T-helper 2 cell treated with Interferon-gamma antibody and Interleukin-4, amounts not matched to agents 5 μg/mL and 100 μg/mL, for 36 hours (primary cell): ENCODE measurements at regions not wholly inside any gene's neighbourhood (a gene's known extent, or its start where the extent isn't known, plus 50 kb on each side); places are given as distances from the start of the nearest gene placed in this dataset.

Source experiments
- DNase-seq: peaks from one replicate; pipeline ENCODE4 v3.0.0; 2021; ENCODE audit warnings: low spot score
- H3K27ac Mint-ChIP-seq: one replicate; pipeline ENCODE4 v1.8.0; 2021; ENCODE audit warnings: mild to moderate bottlenecking, mixed read lengths
- H3K27me3 Mint-ChIP-seq: one replicate; pipeline ENCODE4 v1.8.0; 2021; ENCODE audit warnings: low read depth, mixed read lengths
- H3K36me3 Mint-ChIP-seq: one replicate; pipeline ENCODE4 v1.8.0; 2021; ENCODE audit warnings: low read depth, mixed read lengths
- H3K4me1 Mint-ChIP-seq: one replicate; pipeline ENCODE4 v1.8.0; 2021; ENCODE audit warnings: low read depth, mixed read lengths
- H3K4me3 Mint-ChIP-seq: one replicate; pipeline ENCODE4 v1.8.0; 2022; ENCODE audit warnings: mild to moderate bottlenecking, moderate library complexity, mixed read lengths
- H3K9me3 Mint-ChIP-seq: one replicate; pipeline ENCODE4 v1.8.0; 2021; ENCODE audit warnings: mixed read lengths

GRCh38 chr16:64421515-64421914 is 700.3 kb downstream of the CDH11 start:
- peaks cover 52% of the 10 kb centered on the region for H3K9me3 Mint-ChIP-seq
- H3K27me3 Mint-ChIP-seq = no peaks in the 10 kb centered on the region
- H3K27ac Mint-ChIP-seq = no peak overlapping the region
- no peak overlapping the region for H3K4me3 Mint-ChIP-seq
- DNase-seq = no peak
- no peaks in the 10 kb centered on the region for H3K4me1 Mint-ChIP-seq
- no peaks in the 10 kb centered on the region for H3K36me3 Mint-ChIP-seq

GRCh38 chr16:64419832-64420231 is 702.0 kb downstream of the CDH11 start:
- Mint-ChIP-seq H3K4me3 (no peak overlapping the region), H3K36me3 (no peaks in the 10 kb centered on the region)

GRCh38 chr16:64417711-64418227 is 704.1 kb downstream of the CDH11 start:
- no peak for DNase-seq
- H3K4me1 Mint-ChIP-seq = no peaks in the 10 kb centered on the region
- H3K27ac Mint-ChIP-seq = no peak overlapping the region
- peaks cover 57% of the 10 kb centered on the region for H3K9me3 Mint-ChIP-seq
- no peaks in the 10 kb centered on the region for H3K27me3 Mint-ChIP-seq
- H3K4me3 Mint-ChIP-seq = no peak overlapping the region
- H3K36me3 Mint-ChIP-seq = no peaks in the 10 kb centered on the region

More at GRCh38 chr16:64419832-64420231, 702.0 kb downstream of the CDH11 start:
- peaks cover 51% of the 10 kb centered on the region for H3K9me3 Mint-ChIP-seq
- no peak for DNase-seq
- no peaks in the 10 kb centered on the region for H3K27me3 Mint-ChIP-seq
- H3K4me1 Mint-ChIP-seq = no peaks in the 10 kb centered on the region
- H3K27ac Mint-ChIP-seq = no peak overlapping the region

- no peak overlapping the region for H3K4me3 Mint-ChIP-seq
- no peaks in the 10 kb centered on the region for H3K27me3 Mint-ChIP-seq
- no peak for DNase-seq
- H3K36me3 Mint-ChIP-seq = no peaks in the 10 kb centered on the region
- no peaks in the 10 kb centered on the region for H3K4me1 Mint-ChIP-seq
- peaks cover 58% of the 10 kb centered on the region for H3K9me3 Mint-ChIP-seq
- no peak overlapping the region for H3K27ac Mint-ChIP-seq
Measured at GRCh38 chr16:64416216-64417005, 705.5 kb downstream of the CDH11 start.

GRCh38 chr16:64412578-64413280 is 709.1 kb downstream of the CDH11 start:
- no peak for DNase-seq
- Mint-ChIP-seq H3K4me1 (no peaks in the 10 kb centered on the region), H3K9me3 (peaks cover 47% of the 10 kb centered on the region), H3K4me3 (no peak overlapping the region), H3K36me3 (no peaks in the 10 kb centered on the region), H3K27me3 (no peaks in the 10 kb centered on the region), H3K27ac (no peak overlapping the region)

GRCh38 chr16:64410306-64410705 is 711.6 kb downstream of the CDH11 start:
- DNase-seq = no peak
- Mint-ChIP-seq H3K4me1 (no peaks in the 10 kb centered on the region), H3K27me3 (no peaks in the 10 kb centered on the region), H3K36me3 (no peaks in the 10 kb centered on the region), H3K4me3 (no peak overlapping the region), H3K9me3 (peaks cover 45% of the 10 kb centered on the region), H3K27ac (no peak overlapping the region)

- no peaks in the 10 kb centered on the region for H3K4me1 Mint-ChIP-seq
- no peak overlapping the region for H3K4me3 Mint-ChIP-seq
- no peak for DNase-seq
- H3K27me3 Mint-ChIP-seq = no peaks in the 10 kb centered on the region
- H3K9me3 Mint-ChIP-seq = peaks cover 43% of the 10 kb centered on the region
- no peak overlapping the region for H3K27ac Mint-ChIP-seq
- H3K36me3 Mint-ChIP-seq = no peaks in the 10 kb centered on the region
Measured at GRCh38 chr16:64409783-64410210, 712.1 kb downstream of the CDH11 start.

- DNase-seq = no peak
- peaks cover 42% of the 10 kb centered on the region for H3K9me3 Mint-ChIP-seq
- no peaks in the 10 kb centered on the region for H3K36me3 Mint-ChIP-seq
- H3K27ac Mint-ChIP-seq = no peak overlapping the region
- no peaks in the 10 kb centered on the region for H3K27me3 Mint-ChIP-seq
- no peaks in the 10 kb centered on the region for H3K4me1 Mint-ChIP-seq
- no peak overlapping the region for H3K4me3 Mint-ChIP-seq
Measured at GRCh38 chr16:64408699-64409098, 713.2 kb downstream of the CDH11 start.

- Mint-ChIP-seq H3K4me1 (no peaks in the 10 kb centered on the region), H3K27me3 (no peaks in the 10 kb centered on the region), H3K36me3 (no peaks in the 10 kb centered on the region), H3K27ac (no peak overlapping the region), H3K9me3 (peaks cover 42% of the 10 kb centered on the region), H3K4me3 (no peak overlapping the region)
- DNase-seq = no peak
Measured at GRCh38 chr16:64406770-64407181, 715.1 kb downstream of the CDH11 start.

GRCh38 chr16:64403352-64403751 is 718.5 kb downstream of the CDH11 start:
- no peak for DNase-seq
- Mint-ChIP-seq H3K27ac (no peak overlapping the region), H3K27me3 (no peaks in the 10 kb centered on the region), H3K4me3 (no peak overlapping the region), H3K9me3 (peaks cover 42% of the 10 kb centered on the region), H3K4me1 (no peaks in the 10 kb centered on the region), H3K36me3 (no peaks in the 10 kb centered on the region)

GRCh38 chr16:64398793-64399192 is 723.1 kb downstream of the CDH11 start:
- no peaks in the 10 kb centered on the region for H3K36me3 Mint-ChIP-seq
- no peaks in the 10 kb centered on the region for H3K4me1 Mint-ChIP-seq
- no peak overlapping the region for H3K4me3 Mint-ChIP-seq
- peaks cover 41% of the 10 kb centered on the region for H3K9me3 Mint-ChIP-seq
- H3K27ac Mint-ChIP-seq = no peak overlapping the region
- no peak for DNase-seq
- H3K27me3 Mint-ChIP-seq = no peaks in the 10 kb centered on the region

- peaks cover 34% of the 10 kb centered on the region for H3K9me3 Mint-ChIP-seq
- no peak overlapping the region for H3K27ac Mint-ChIP-seq
- H3K4me3 Mint-ChIP-seq = no peak overlapping the region
- H3K27me3 Mint-ChIP-seq = no peaks in the 10 kb centered on the region
- no peaks in the 10 kb centered on the region for H3K4me1 Mint-ChIP-seq
- no peaks in the 10 kb centered on the region for H3K36me3 Mint-ChIP-seq
- DNase-seq = no peak
Measured at GRCh38 chr16:64397945-64398508, 723.8 kb downstream of the CDH11 start.

- no peaks in the 10 kb centered on the region for H3K4me1 Mint-ChIP-seq
- H3K36me3 Mint-ChIP-seq = no peaks in the 10 kb centered on the region
- H3K4me3 Mint-ChIP-seq = no peak overlapping the region
- H3K27ac Mint-ChIP-seq = no peak overlapping the region
- peaks cover 29% of the 10 kb centered on the region for H3K9me3 Mint-ChIP-seq
- H3K27me3 Mint-ChIP-seq = no peaks in the 10 kb centered on the region
- DNase-seq = no peak
Measured at GRCh38 chr16:64397042-64397441, 724.8 kb downstream of the CDH11 start.

GRCh38 chr16:64394061-64394460 is 727.8 kb downstream of the CDH11 start:
- DNase-seq = no peak
- Mint-ChIP-seq H3K4me1 (no peaks in the 10 kb centered on the region), H3K27me3 (no peaks in the 10 kb centered on the region), H3K27ac (no peak overlapping the region), H3K36me3 (no peaks in the 10 kb centered on the region), H3K9me3 (peaks cover 30% of the 10 kb centered on the region), H3K4me3 (no peak overlapping the region)
